Stimulated activated CD8-positive, alpha-beta memory T cell treated with anti-CD3 and anti-CD28 coated beads, Interleukin-12 subunit alpha, Interleukin-12 subunit beta, amount 100 ng/mL, for 4 hours (primary cell): ENCODE measurements at regions not wholly inside any gene's neighbourhood (a gene's known extent, or its start where the extent isn't known, plus 50 kb on each side); places are given as distances from the start of the nearest gene placed in this dataset.

Experiments
- DNase-seq: peaks from one replicate; pipeline ENCODE4 v3.0.0-alpha.2; 2020; ENCODE audit warnings: low read depth

GRCh38 chr5:123808461-123809380 is 296.7 kb downstream of the CSNK1G3 start:
- no peak for DNase-seq

GRCh38 chr5:123807177-123807945 is 295.4 kb downstream of the CSNK1G3 start:
- DNase-seq = no peak

- DNase-seq = no peak
Observed at GRCh38 chr5:123806644-123807043, 294.7 kb downstream of the CSNK1G3 start.

- no peak for DNase-seq
Observed at GRCh38 chr5:123805300-123805699, 293.3 kb downstream of the CSNK1G3 start.

GRCh38 chr5:123803359-123803758 is 291.4 kb downstream of the CSNK1G3 start:
- DNase-seq = no peak

GRCh38 chr5:123802298-123802951 is 290.4 kb downstream of the CSNK1G3 start:
- no peak for DNase-seq

GRCh38 chr5:123800640-123801039 is 288.7 kb downstream of the CSNK1G3 start:
- no peak for DNase-seq

GRCh38 chr5:123795688-123796087 is 283.7 kb downstream of the CSNK1G3 start:
- DNase-seq = no peak

GRCh38 chr5:123790226-123790625 is 278.2 kb downstream of the CSNK1G3 start:
- DNase-seq = no peak

GRCh38 chr5:123787635-123788034 is 275.7 kb downstream of the CSNK1G3 start:
- DNase-seq = no peak

GRCh38 chr5:123787136-123787535 is 275.2 kb downstream of the CSNK1G3 start:
- DNase-seq = no peak

GRCh38 chr5:123786411-123786810 is 274.4 kb downstream of the CSNK1G3 start:
- DNase-seq = no peak

GRCh38 chr5:123785162-123786071 is 273.4 kb downstream of the CSNK1G3 start:
- DNase-seq = no peak

GRCh38 chr5:123783421-123783820 is 271.4 kb downstream of the CSNK1G3 start:
- no peak for DNase-seq

GRCh38 chr5:123778641-123779040 is 266.7 kb downstream of the CSNK1G3 start:
- no peak for DNase-seq

GRCh38 chr5:123776761-123777160 is 264.8 kb downstream of the CSNK1G3 start:
- DNase-seq = no peak

GRCh38 chr5:123771715-123772114 is 259.7 kb downstream of the CSNK1G3 start:
- DNase-seq = no peak

- no peak for DNase-seq
Observed at GRCh38 chr5:123763201-123763600, 251.2 kb downstream of the CSNK1G3 start.

- no peak for DNase-seq
Observed at GRCh38 chr5:123756816-123757215, 244.8 kb downstream of the CSNK1G3 start.

- DNase-seq = no peak
Observed at GRCh38 chr5:123756318-123756665, 244.3 kb downstream of the CSNK1G3 start.

GRCh38 chr5:123755653-123756317 is 243.8 kb downstream of the CSNK1G3 start:
- no peak for DNase-seq
